IPS-NIHi11 (cell line): ENCODE measurements at regions not wholly inside any gene's neighbourhood (a gene's known extent, or its start where the extent isn't known, plus 50 kb on each side); places are given as distances from the start of the nearest gene placed in this dataset.

Source experiments
- DNase-seq: peaks from one replicate; pipeline ENCODE4 v3.0.0; 2012; ENCODE audit warnings: mixed read lengths, low spot score

DNA sequence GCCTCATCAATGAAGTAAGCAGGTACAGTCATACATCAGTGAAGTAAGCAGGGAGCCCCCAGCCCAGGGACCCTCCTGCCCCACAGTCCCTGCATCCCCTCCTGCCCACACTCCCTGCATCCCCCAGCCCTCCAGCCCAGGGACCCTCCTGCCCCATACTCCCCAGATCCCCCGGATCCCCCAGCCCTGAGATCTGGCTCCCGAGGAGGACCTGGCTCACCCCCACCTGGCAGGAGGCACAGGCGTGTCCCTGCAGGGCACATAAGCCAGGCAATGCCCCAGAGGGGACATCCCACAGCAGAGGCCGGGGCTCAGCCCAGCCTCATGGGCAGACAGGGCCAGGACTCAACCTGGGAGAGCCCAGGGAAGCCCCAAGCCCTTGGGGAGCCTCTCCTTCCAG lies 53.6 kb upstream of the TPM4 start:
- DNase-seq: no peak

DNA sequence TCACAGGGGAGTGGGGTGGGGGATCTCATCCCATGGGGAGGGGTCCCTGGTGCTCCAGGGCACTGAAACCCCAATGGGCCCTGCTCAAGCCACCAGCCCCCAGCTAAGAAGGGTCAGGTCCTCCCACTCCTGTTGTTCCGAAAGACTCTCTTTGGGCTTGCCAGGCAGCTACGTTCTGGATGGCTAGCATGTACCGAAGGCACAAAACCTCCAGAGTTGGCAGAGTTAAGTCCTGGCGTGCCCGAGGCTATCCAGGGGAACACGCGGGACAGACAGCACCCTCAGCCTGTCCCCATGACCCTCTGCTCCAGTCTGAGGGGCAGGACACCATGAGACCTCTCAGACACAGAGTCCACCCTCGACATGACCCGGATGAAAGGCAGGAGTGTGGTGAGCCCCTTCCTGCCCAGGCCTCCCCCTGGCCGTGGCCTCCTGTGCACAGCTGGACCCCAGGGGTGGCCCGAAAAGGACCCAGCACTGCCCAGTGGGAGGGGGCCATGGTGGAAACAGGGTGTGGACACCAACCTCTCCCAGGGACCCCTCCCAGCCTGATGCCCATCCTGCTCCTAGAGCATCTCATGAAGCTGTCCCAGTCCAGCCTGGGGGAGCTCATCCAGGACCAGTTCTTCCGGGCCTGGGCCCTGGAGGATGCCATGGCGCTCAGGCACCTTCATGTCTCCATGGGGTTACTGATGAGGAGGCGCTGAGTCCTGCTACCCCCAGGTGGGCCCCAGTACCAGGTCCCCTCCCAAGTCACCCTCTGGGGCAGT lies 53.0 kb upstream of the TPM4 start:
- no peak for DNase-seq

DNA sequence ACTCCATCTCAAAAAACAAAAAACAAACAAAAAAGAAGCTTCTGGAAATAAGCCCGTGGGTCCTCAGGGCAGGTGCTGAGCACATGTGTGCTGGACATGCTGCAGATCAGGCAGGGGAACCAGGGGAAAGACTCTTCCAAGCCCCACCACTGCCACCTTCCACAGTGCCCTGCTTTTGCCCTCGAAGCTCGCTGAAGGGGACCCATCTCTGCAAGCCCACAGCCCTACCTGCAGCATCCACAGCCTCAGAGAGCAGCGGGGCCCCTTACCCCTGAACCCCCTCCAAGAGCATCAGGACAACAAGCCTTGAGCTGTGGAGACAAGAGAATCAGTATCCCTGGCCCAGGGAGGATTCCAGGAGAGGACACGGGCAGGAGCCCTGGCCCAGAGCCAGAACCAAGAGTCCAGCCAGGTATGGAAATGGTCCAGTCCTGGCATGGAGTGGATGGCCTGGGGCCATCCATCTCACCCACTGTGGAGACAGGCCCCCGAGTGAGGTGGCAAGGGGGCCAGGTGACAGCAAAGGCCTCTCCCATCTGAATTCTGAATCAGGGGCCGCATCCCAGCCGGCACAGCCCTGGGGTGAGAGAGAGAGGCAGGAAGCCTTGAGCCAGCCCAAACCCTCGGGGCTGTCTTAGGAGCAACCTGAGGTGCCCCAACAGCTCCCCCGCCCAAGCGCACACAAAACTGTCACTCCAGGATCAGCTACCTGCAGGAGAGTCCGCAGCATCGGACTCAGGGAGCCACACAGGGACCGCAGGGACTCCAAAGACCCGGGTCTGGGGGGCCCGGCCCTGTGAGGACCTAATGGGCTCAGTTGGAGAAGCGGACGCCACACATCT lies 51.8 kb upstream of the TPM4 start:
- DNase-seq: no peak

- peak; percentile 56 for DNase-seq
These were observed 50.9 kb upstream of the TPM4 start for GRCh38 chr19:16025108-16026101.

GRCh38 chr19:16026131-16026530 lies 50.2 kb upstream of the TPM4 start:
- no peak for DNase-seq
